Activated CD4-positive, alpha-beta T cell treated with anti-CD3 and anti-CD28 coated beads, Interleukin-2, amount 10 ng/mL, durations not matched to agents 7 days and 5 days (primary cell): ENCODE measurements at regions not wholly inside any gene's neighbourhood (a gene's known extent, or its start where the extent isn't known, plus 50 kb on each side); places are given as distances from the start of the nearest gene placed in this dataset.
"Not testable (repeated sequence)": the region's sequence is repeated elsewhere in the genome, so short reads cannot be mapped to it uniquely, and the experiment has no call there.

ENCODE experiments used
- CTCF ChIA-PET: fragments of 350-600 bp; sonication (Branson Sonifier 250); formaldehyde crosslinking; loops from one replicate; lab custom pipeline; 2021; ENCODE audit warnings: antibody characterized with exemption; lab: Charles Lee
- POLR2A ChIA-PET: fragments of 350-600 bp; sonication (Branson Sonifier 250); formaldehyde crosslinking; loops from one replicate; lab custom pipeline; 2021; ENCODE audit warnings: antibody characterized with exemption; lab: Charles Lee
- DNase-seq: peaks from one replicate; pipeline ENCODE4 v3.0.0-alpha.2; 2020
- H3K27ac Mint-ChIP-seq: one replicate; pipeline ENCODE4 v1.8.0; 2021; ENCODE audit warnings: mild to moderate bottlenecking, moderate library complexity, mixed read lengths
- H3K27me3 Mint-ChIP-seq: one replicate; pipeline ENCODE4 v1.8.0; 2021; ENCODE audit warnings: mixed read lengths
- H3K36me3 Mint-ChIP-seq: one replicate; pipeline ENCODE4 v1.8.0; 2021; ENCODE audit warnings: low read depth, mixed read lengths
- H3K4me1 Mint-ChIP-seq: one replicate; pipeline ENCODE4 v1.8.0; 2021; ENCODE audit warnings: mixed read lengths
- H3K4me3 Mint-ChIP-seq: one replicate; pipeline ENCODE4 v1.8.0; 2021; ENCODE audit warnings: mild to moderate bottlenecking, moderate library complexity, mixed read lengths
- H3K9me3 Mint-ChIP-seq: one replicate; pipeline ENCODE4 v1.8.0; 2021; ENCODE audit warnings: mixed read lengths

GRCh38 chr5:67806654-67807438 is 408.7 kb upstream of the PIK3R1 start:
- ChIA-PET POLR2A (no interaction called here), CTCF (no interaction called here)
- H3K27ac Mint-ChIP-seq, result no peak overlapping the region
- peaks cover 3% of the 10 kb centered on the region for H3K9me3 Mint-ChIP-seq
- peaks cover 2% of the 10 kb centered on the region for H3K4me1 Mint-ChIP-seq
- H3K27me3 Mint-ChIP-seq, result peaks cover 2% of the 10 kb centered on the region
- H3K36me3 Mint-ChIP-seq, result no peaks in the 10 kb centered on the region
- no peak overlapping the region for H3K4me3 Mint-ChIP-seq
- no peak for DNase-seq

GRCh38 chr5:67805666-67806348 is 409.7 kb upstream of the PIK3R1 start:
- ChIA-PET POLR2A (no interaction called here), CTCF (interaction anchor here (1.2 kb wide), 1 partner anchor 724 kb away, joined by 3 read pairs; no protein-coding TSS in a partner anchor)
- no peak overlapping the region for H3K27ac Mint-ChIP-seq
- H3K9me3 Mint-ChIP-seq, result peaks cover 6% of the 10 kb centered on the region
- no peaks in the 10 kb centered on the region for H3K27me3 Mint-ChIP-seq
- peaks cover 2% of the 10 kb centered on the region for H3K4me1 Mint-ChIP-seq
- H3K36me3 Mint-ChIP-seq, result no peaks in the 10 kb centered on the region
- DNase-seq, result no peak
- H3K4me3 Mint-ChIP-seq, result no peak overlapping the region

GRCh38 chr5:67802766-67803165 is 412.8 kb upstream of the PIK3R1 start:
- peaks cover 2% of the 10 kb centered on the region for H3K4me1 Mint-ChIP-seq
- no peaks in the 10 kb centered on the region for H3K27me3 Mint-ChIP-seq
- no peaks in the 10 kb centered on the region for H3K36me3 Mint-ChIP-seq
- ChIA-PET POLR2A (no interaction called here), CTCF (no interaction called here)
- H3K4me3 Mint-ChIP-seq, result no peak overlapping the region
- peaks cover 10% of the 10 kb centered on the region for H3K9me3 Mint-ChIP-seq
- DNase-seq, result no peak
- H3K27ac Mint-ChIP-seq, result no peak overlapping the region

DNA sequence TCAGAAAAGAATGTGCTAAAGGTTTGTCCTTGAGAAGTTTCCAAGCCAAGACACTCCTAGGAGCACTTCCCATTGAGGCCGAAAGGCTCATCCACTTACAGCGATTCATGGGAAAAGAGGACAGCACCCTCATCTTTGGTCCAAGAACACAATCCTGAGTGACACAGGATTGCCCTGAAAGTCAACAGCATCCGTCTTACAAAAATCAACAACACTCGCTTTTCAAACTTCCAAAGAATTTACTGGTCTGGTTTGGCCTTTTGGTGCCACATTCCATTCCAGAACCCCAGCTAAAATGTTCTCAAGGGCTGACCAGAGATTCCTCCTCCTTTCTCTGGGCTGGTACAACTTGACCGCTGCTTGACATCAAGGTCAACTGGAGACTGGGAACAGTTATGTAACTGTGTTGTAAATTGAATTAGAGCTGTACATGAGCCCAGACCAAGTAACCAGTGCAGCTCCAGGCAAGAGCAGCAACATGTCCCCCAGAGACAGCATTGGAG is 415.8 kb upstream of the PIK3R1 start:
- Mint-ChIP-seq H3K36me3 (no peaks in the 10 kb centered on the region), H3K27me3 (no peaks in the 10 kb centered on the region), H3K27ac (no peak overlapping the region), H3K4me3 (no peak overlapping the region), H3K9me3 (peaks cover 10% of the 10 kb centered on the region), H3K4me1 (peaks cover 2% of the 10 kb centered on the region)
- POLR2A ChIA-PET, result no interaction called here
- CTCF ChIA-PET, result no interaction called here
- DNase-seq, result no peak

DNA sequence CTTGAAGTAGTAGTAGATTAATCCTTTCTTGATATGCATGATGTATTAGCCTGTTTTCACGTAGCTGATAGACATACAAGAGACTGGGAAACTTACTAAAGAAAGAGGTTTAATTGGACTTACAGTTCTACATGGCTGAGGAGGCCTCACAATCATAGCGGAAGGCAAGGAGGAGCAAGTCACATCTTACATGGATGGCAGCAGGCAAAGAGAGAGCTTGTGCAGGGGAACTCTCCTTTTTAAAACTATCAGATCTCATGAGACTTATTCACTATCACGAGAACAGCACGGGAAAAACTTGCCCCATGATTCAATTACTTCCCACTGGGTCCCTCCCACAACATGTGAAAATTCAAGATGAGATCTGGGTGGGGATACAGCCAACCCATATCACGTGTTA is 417.1 kb upstream of the PIK3R1 start:
- H3K4me3 Mint-ChIP-seq, H3K27ac Mint-ChIP-seq, H3K9me3 Mint-ChIP-seq, H3K27me3 Mint-ChIP-seq, H3K4me1 Mint-ChIP-seq, H3K36me3 Mint-ChIP-seq, DNase-seq, CTCF ChIA-PET, POLR2A ChIA-PET: not testable (repeated sequence)

DNA sequence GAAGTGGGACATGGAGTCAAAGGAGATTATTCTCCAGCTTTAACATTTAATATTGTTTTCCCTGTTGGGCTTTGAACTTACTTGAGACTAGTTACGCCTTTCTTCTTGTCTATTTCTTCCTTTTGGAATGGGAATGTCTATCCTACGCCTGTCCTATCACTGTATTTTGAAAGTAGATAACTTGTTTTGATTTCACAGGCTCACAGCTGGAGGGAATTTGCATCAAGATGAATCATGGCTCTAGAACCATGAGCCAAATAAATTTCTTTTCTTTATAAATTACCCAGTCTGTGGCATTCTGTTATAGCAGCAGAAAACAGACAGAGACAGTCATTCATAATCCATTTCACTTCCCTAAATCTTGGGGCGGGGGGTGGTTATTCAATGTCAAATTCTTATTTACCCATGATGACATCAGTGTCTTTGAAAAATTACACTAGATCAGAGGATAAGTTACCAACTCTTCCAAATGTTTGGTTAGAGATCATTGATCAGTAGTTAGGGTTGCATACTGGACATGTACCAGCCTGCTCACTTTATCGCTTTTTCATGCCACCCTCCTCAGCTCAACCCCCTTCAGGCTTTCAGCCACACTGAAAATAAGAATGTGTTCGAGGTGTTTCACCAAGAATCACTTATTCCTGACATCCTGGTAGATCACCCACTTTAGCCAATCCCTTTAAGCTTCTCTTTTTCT is 419.6 kb upstream of the PIK3R1 start:
- Mint-ChIP-seq H3K9me3 (peaks cover 4% of the 10 kb centered on the region), H3K36me3 (no peaks in the 10 kb centered on the region), H3K4me1 (no peaks in the 10 kb centered on the region), H3K27ac (no peak overlapping the region), H3K27me3 (no peaks in the 10 kb centered on the region), H3K4me3 (no peak overlapping the region)
- ChIA-PET POLR2A (no interaction called here), CTCF (no interaction called here)
- DNase-seq, result no peak

DNA sequence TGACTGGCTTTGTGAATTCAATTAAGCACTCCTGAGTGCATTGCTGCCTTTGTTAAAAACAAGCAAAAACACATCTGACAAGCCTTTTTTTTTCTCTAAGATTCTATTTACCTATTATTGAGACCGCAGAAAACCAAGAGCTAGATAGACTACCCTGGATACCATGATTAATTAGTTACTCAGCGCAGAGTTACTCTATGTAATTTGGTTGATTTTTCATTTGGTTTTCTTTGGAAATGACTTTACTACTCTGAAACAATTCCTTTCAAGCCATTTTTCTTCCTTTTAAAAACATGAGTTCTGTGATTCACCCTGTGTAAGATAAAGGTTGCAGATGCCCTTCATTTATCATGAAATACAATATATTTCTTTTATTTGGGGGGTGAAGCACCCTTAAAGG is 421.6 kb upstream of the PIK3R1 start:
- H3K36me3 Mint-ChIP-seq, result no peaks in the 10 kb centered on the region
- no peaks in the 10 kb centered on the region for H3K27me3 Mint-ChIP-seq
- peaks cover 4% of the 10 kb centered on the region for H3K9me3 Mint-ChIP-seq
- CTCF ChIA-PET, result no interaction called here
- POLR2A ChIA-PET, result no interaction called here
- no peak for DNase-seq
- no peaks in the 10 kb centered on the region for H3K4me1 Mint-ChIP-seq
- H3K4me3 Mint-ChIP-seq, result no peak overlapping the region
- no peak overlapping the region for H3K27ac Mint-ChIP-seq

- ChIA-PET CTCF (no interaction called here), POLR2A (no interaction called here)
- H3K4me1 Mint-ChIP-seq, result no peaks in the 10 kb centered on the region
- no peak overlapping the region for H3K4me3 Mint-ChIP-seq
- no peaks in the 10 kb centered on the region for H3K27me3 Mint-ChIP-seq
- no peaks in the 10 kb centered on the region for H3K36me3 Mint-ChIP-seq
- peaks cover 1% of the 10 kb centered on the region for H3K9me3 Mint-ChIP-seq
- H3K27ac Mint-ChIP-seq, result no peak overlapping the region
- DNase-seq, result no peak
Observed at GRCh38 chr5:67793418-67793817, 422.1 kb upstream of the PIK3R1 start.

- no peak overlapping the region for H3K27ac Mint-ChIP-seq
- POLR2A ChIA-PET, result no interaction called here
- no peaks in the 10 kb centered on the region for H3K9me3 Mint-ChIP-seq
- no peak overlapping the region for H3K4me3 Mint-ChIP-seq
- H3K4me1 Mint-ChIP-seq, result no peaks in the 10 kb centered on the region
- DNase-seq, result no peak
- no peaks in the 10 kb centered on the region for H3K27me3 Mint-ChIP-seq
- H3K36me3 Mint-ChIP-seq, result no peaks in the 10 kb centered on the region
- CTCF ChIA-PET, result no interaction called here
Observed at GRCh38 chr5:67792891-67793290, 422.7 kb upstream of the PIK3R1 start.

DNA sequence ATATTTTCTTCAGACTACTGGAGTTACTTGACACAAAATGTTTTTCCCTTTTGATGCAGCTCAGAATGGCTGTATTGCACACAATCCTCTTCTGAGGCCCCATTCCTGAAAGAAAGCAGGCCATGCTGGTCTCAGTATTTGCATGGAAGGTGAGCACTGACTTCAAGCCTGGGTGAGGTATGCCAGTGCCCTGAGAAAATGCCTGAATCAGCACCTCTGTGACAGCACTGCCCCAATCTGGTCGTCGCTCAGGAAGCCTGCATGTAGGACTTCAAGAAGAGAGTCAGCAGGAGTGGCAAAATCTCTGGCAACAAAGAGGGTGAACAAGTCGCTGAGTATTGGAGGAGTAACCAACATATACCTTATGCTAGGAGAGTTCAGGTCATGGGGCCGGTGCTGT is 425.2 kb upstream of the PIK3R1 start:
- H3K27me3 Mint-ChIP-seq, result no peaks in the 10 kb centered on the region
- H3K4me1 Mint-ChIP-seq, result no peaks in the 10 kb centered on the region
- no peak overlapping the region for H3K4me3 Mint-ChIP-seq
- CTCF ChIA-PET, result no interaction called here
- no peak overlapping the region for H3K27ac Mint-ChIP-seq
- DNase-seq, result no peak
- H3K9me3 Mint-ChIP-seq, result peaks cover under 1% of the 10 kb centered on the region
- POLR2A ChIA-PET, result no interaction called here
- no peaks in the 10 kb centered on the region for H3K36me3 Mint-ChIP-seq

GRCh38 chr5:67779893-67780623 is 435.5 kb upstream of the PIK3R1 start:
- DNase-seq, H3K27ac Mint-ChIP-seq, H3K4me1 Mint-ChIP-seq, H3K9me3 Mint-ChIP-seq, H3K4me3 Mint-ChIP-seq, CTCF ChIA-PET, H3K27me3 Mint-ChIP-seq, POLR2A ChIA-PET, H3K36me3 Mint-ChIP-seq: not testable (repeated sequence)

- peaks cover 3% of the 10 kb centered on the region for H3K27me3 Mint-ChIP-seq
- DNase-seq, result no peak
- no peaks in the 10 kb centered on the region for H3K9me3 Mint-ChIP-seq
- no peaks in the 10 kb centered on the region for H3K4me1 Mint-ChIP-seq
- H3K27ac Mint-ChIP-seq, result no peak overlapping the region
- H3K4me3 Mint-ChIP-seq, result no peak overlapping the region
- ChIA-PET CTCF (interaction anchor here (0.6 kb wide), 1 partner anchor 150 kb away, joined by 6 read pairs; no protein-coding TSS in a partner anchor), POLR2A (no interaction called here)
- H3K36me3 Mint-ChIP-seq, result no peaks in the 10 kb centered on the region
Observed at GRCh38 chr5:67774786-67775185, 440.8 kb upstream of the PIK3R1 start.

- H3K4me3 Mint-ChIP-seq, result no peak overlapping the region
- no peaks in the 10 kb centered on the region for H3K9me3 Mint-ChIP-seq
- H3K27me3 Mint-ChIP-seq, result peaks cover 3% of the 10 kb centered on the region
- no peaks in the 10 kb centered on the region for H3K4me1 Mint-ChIP-seq
- ChIA-PET POLR2A (no interaction called here), CTCF (no interaction called here)
- no peaks in the 10 kb centered on the region for H3K36me3 Mint-ChIP-seq
- DNase-seq, result no peak
- no peak overlapping the region for H3K27ac Mint-ChIP-seq
Observed at GRCh38 chr5:67774267-67774552, 441.3 kb upstream of the PIK3R1 start.
